ENCODE measurements at regions not wholly inside any gene's neighbourhood (a gene's known extent, or its start where the extent isn't known, plus 50 kb on each side); places are given as distances from the start of the nearest gene placed in this dataset.
"Not testable (repeated sequence)": the region's sequence is repeated elsewhere in the genome, so short reads cannot be mapped to it uniquely, and the experiment has no call there.

- TF ChIP-seq EZH2 (IDR thresholded peaks at IDR 0.05) (no peak), EZH2phosphoT487 (IDR thresholded peaks at IDR 0.05) (no peak), CTCF (IDR thresholded peaks at IDR 0.05) (no peak)
- Histone ChIP-seq H3K4me2 (no peak overlapping the region), H3K79me2 (ENCODE audit: low read depth) (no peaks in the 10 kb centered on the region), H4K20me1 (ENCODE audit: low read depth) (no peaks in the 10 kb centered on the region), H3K36me3 (no peaks in the 10 kb centered on the region), H3F3A (ENCODE audit: low read depth) (no peaks in the 10 kb centered on the region), H3K9me3 (ENCODE audit: low read depth) (no peaks in the 10 kb centered on the region), H3K27me3 (no peaks in the 10 kb centered on the region), H3K4me3 (no peak overlapping the region), H3K9ac (no peak overlapping the region), H3K4me1 (no peaks in the 10 kb centered on the region), H2AFZ (replicated peaks) (no peak overlapping the region), H3K27ac (no peak overlapping the region)
- H3K9me3 Mint-ChIP-seq = no peaks in the 10 kb centered on the region
- H3K4me1 Mint-ChIP-seq = no peaks in the 10 kb centered on the region
- H3K27me3 Mint-ChIP-seq (ENCODE audit: insufficient read depth, low read depth) = no peaks in the 10 kb centered on the region
- H3K4me3 Mint-ChIP-seq = no peak overlapping the region
- no peak for DNase-seq (ENCODE audit: low spot score)
- no peaks in the 10 kb centered on the region for H3K36me3 Mint-ChIP-seq
- no peak overlapping the region for H3K27ac Mint-ChIP-seq
Observed at GRCh38 chr1:172845865-172846264, 187.0 kb downstream of the FASLG start.

- not testable (repeated sequence) for H3K9me3 Mint-ChIP-seq, H3K27me3 ChIP-seq
Observed at GRCh38 chr1:172847814-172848213, 188.9 kb downstream of the FASLG start.

GRCh38 chr1:172849653-172850052 is 190.8 kb downstream of the FASLG start:
- Histone ChIP-seq H3K27me3 (no peaks in the 10 kb centered on the region), H4K20me1 (ENCODE audit: low read depth) (no peaks in the 10 kb centered on the region)

More at GRCh38 chr1:172847814-172848213, 188.9 kb downstream of the FASLG start:
- not testable (repeated sequence) for H3F3A ChIP-seq (ENCODE audit: low read depth); H2AFZ ChIP-seq (replicated peaks); H3K36me3 ChIP-seq; DNase-seq (ENCODE audit: low spot score); H3K9ac ChIP-seq; H3K4me3 ChIP-seq; H3K36me3 Mint-ChIP-seq; H3K4me1 Mint-ChIP-seq; H3K79me2 ChIP-seq (ENCODE audit: low read depth); H3K9me3 ChIP-seq (ENCODE audit: low read depth); H3K27ac Mint-ChIP-seq; H4K20me1 ChIP-seq (ENCODE audit: low read depth); H3K27ac ChIP-seq; H3K4me2 ChIP-seq; H3K4me1 ChIP-seq; H3K27me3 Mint-ChIP-seq (ENCODE audit: insufficient read depth, low read depth); H3K4me3 Mint-ChIP-seq

GRCh38 chr1:172851077-172851476 is 192.2 kb downstream of the FASLG start:
- H4K20me1 ChIP-seq (ENCODE audit: low read depth) = no peaks in the 10 kb centered on the region
- H2AFZ ChIP-seq (replicated peaks) = peak overlapping the region; percentile 78
- no peaks in the 10 kb centered on the region for H3K36me3 ChIP-seq
- Mint-ChIP-seq H3K27me3 (ENCODE audit: insufficient read depth, low read depth) (no peaks in the 10 kb centered on the region), H3K4me3 (no peak overlapping the region), H3K4me1 (no peaks in the 10 kb centered on the region), H3K9me3 (no peaks in the 10 kb centered on the region), H3K27ac (no peak overlapping the region), H3K36me3 (no peaks in the 10 kb centered on the region)
- no peaks in the 10 kb centered on the region for H3K27me3 ChIP-seq
- DNase-seq (ENCODE audit: low spot score) = peak; percentile 10
- H3K9me3 ChIP-seq (ENCODE audit: low read depth) = no peaks in the 10 kb centered on the region
- no peaks in the 10 kb centered on the region for H3F3A ChIP-seq (ENCODE audit: low read depth)
- no peak overlapping the region for H3K4me2 ChIP-seq
- H3K9ac ChIP-seq = no peak overlapping the region
- no peaks in the 10 kb centered on the region for H3K4me1 ChIP-seq
- H3K79me2 ChIP-seq (ENCODE audit: low read depth) = no peaks in the 10 kb centered on the region
- TF ChIP-seq CTCF (IDR thresholded peaks at IDR 0.05) (no peak), EZH2phosphoT487 (IDR thresholded peaks at IDR 0.05) (no peak), EZH2 (IDR thresholded peaks at IDR 0.05) (no peak)
- H3K27ac ChIP-seq = no peak overlapping the region
- no peak overlapping the region for H3K4me3 ChIP-seq

More at GRCh38 chr1:172849653-172850052, 190.8 kb downstream of the FASLG start:
- no peak for TF ChIP-seq EZH2phosphoT487 (IDR thresholded peaks at IDR 0.05)
- TF ChIP-seq CTCF (IDR thresholded peaks at IDR 0.05) = no peak
- TF ChIP-seq EZH2 (IDR thresholded peaks at IDR 0.05) = no peak
- H3K27ac Mint-ChIP-seq = no peak overlapping the region
- no peak overlapping the region for H3K27ac ChIP-seq
- no peaks in the 10 kb centered on the region for H3F3A ChIP-seq (ENCODE audit: low read depth)
- H3K79me2 ChIP-seq (ENCODE audit: low read depth) = no peaks in the 10 kb centered on the region
- H3K9me3 Mint-ChIP-seq = no peaks in the 10 kb centered on the region
- no peak for DNase-seq (ENCODE audit: low spot score)
- no peaks in the 10 kb centered on the region for H3K36me3 ChIP-seq
- H2AFZ ChIP-seq (replicated peaks) = no peak overlapping the region
- no peaks in the 10 kb centered on the region for H3K4me1 ChIP-seq
- H3K4me2 ChIP-seq = no peak overlapping the region
- H3K27me3 Mint-ChIP-seq (ENCODE audit: insufficient read depth, low read depth) = no peaks in the 10 kb centered on the region
- no peak overlapping the region for H3K9ac ChIP-seq
- no peaks in the 10 kb centered on the region for H3K9me3 ChIP-seq (ENCODE audit: low read depth)
- no peak overlapping the region for H3K4me3 ChIP-seq
- H3K36me3 Mint-ChIP-seq = no peaks in the 10 kb centered on the region
- H3K4me1 Mint-ChIP-seq = no peaks in the 10 kb centered on the region
- no peak overlapping the region for H3K4me3 Mint-ChIP-seq
